Activated CD4-positive, alpha-beta T cell treated with anti-CD3 and anti-CD28 coated beads, Interleukin-2, amount 50 U/mL, for 48 hours (primary cell): ENCODE measurements at regions not wholly inside any gene's neighbourhood (a gene's known extent, or its start where the extent isn't known, plus 50 kb on each side); places are given as distances from the start of the nearest gene placed in this dataset.

Source experiments
- DNase-seq, 2 experiments: peaks; one replicate each; pipeline ENCODE4 v3.0.0-alpha.2; 2020

DNA sequence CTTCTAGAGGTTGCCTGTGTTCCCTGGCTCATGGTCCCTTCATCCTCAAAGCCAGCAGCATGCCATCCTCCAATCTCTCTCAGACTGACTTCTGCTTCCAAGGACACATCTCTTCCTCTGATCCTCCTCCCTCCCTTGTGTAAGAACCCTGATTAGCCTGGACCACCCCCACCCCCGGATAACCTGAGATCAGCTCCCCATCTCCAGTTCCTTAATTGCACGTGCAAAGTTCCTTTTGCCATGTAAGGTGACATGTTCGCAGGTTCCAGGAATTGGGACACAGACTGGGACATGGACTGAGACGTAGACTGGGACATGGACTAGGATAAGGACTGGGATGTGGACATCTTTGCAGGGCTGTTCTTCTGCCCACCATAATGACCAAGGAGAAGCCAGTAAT lies 925.3 kb downstream of the TBC1D22A start:
- DNase-seq = no peak

- no peak for DNase-seq
Measured at GRCh38 chr22:47687346-47687655, 924.9 kb downstream of the TBC1D22A start.

- DNase-seq = no peak
Measured at GRCh38 chr22:47686594-47687345, 924.3 kb downstream of the TBC1D22A start.

DNA sequence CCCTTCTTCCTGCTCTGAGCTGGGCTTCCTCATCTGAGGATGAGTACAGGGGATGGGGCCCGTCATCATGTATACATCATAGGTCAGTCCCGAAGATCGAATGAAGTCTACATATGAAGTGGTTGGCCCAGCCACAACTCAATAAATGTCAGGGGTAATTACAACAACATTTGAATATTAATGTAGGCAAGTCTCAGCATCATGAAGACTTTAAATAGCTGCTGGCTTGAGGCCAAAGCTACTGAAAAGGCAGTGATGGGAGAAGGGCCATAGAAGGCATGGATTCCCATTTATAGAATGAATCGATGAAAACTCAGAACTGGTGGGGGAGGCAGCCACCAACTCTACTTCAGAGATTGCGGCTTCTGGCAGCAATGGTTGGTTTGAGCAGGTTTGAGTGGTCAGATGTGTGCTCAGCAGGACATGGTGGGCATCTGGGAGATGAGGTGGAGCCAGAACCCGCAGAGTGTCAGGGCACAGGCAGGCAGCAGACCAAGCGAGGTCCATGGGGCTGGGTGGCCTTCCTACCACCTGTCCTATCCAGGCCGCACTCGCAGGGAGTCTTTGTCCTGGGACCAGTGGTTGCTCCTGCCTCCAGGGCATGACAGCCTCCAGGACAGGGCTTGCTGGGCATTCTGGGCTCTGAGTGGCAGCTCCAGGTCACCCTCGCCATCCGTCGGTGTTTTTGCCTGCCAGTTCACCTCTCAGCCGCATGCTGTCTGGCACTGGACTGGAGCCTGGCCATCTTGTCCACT lies 919.1 kb downstream of the TBC1D22A start:
- no peak for DNase-seq

- no peak for DNase-seq
Measured at GRCh38 chr22:47678636-47679287, 916.3 kb downstream of the TBC1D22A start.

GRCh38 chr22:47678048-47678447 lies 915.6 kb downstream of the TBC1D22A start:
- DNase-seq = no peak

DNA sequence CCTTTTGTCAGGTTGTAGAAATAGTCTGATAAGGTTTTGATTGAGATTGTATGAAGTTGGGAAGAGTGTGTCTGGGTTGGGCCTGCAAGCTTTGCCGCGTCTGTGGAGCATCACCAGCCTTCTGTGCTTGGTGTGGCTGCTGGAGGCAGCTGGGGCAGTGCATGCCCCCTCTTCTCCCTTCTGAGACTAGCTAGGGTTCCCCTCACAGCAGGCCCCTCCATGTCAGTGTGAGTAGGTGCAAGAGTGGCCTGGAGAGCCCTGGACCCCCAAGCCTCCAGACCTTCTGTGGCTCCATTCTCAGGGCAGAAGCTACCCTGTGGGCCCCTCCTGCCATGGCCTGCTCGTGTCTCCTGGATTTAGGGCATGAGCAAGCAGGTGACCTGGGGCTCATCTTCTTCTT lies 914.2 kb downstream of the TBC1D22A start:
- no peak for DNase-seq

DNA sequence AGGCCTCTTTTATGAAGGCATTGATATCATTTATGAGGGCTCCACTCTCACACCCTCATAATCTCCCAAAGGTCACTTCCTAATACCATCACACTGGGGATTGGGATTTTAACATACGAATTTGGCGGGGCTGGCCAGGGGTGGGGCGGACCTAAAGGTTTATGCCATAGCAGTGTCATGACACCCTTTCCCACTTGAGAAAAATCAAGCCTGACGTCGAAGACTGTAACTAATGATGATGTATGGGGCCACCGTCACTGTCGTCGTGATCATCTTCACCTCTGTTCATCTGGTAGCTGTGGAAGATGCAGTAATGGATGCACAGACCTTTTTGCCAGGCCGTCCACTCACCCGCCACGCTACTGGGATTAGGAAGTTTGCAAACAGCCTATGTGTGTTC lies 912.1 kb downstream of the TBC1D22A start:
- no peak for DNase-seq

DNA sequence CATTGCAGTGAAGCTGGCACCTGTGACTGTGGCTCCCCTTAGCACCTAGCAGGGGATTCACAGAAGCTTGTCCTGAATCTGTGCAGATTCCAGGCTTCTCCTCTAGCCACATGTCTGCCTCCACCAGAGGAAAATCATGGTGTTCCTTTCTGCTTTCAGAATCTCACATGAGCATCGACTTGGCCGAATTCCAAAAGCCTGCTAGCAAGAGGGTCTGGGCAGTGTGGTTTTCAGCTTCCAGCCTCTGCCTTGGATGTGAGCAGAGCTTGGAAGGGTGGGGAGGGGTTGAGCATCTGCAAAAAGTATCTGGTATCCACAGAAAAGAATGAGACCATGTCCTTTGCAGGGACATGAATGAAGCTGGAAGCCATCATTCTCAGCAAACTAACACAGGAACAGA lies 911.1 kb downstream of the TBC1D22A start:
- DNase-seq = no peak

- DNase-seq = no peak
Measured at GRCh38 chr22:47672526-47672925, 910.1 kb downstream of the TBC1D22A start.

DNA sequence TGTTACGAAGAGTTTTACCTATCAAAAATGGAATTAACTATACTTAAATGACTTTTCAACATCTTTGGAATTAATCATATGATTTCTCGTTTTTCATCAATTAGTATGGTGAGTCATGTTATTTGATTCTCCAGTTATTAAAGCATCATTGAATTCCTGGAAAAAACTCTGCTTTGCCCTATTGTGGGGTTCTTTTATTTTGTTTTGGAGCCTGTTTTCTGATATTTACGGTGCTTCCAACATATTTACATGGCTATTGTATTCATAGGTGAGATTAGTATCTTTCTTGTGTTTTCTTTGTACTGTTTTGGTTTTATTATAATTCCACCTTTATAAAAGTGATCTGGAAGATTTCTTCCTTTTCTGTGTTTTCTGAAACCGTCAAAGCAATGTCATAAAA lies 902.7 kb downstream of the TBC1D22A start:
- no peak for DNase-seq

DNA sequence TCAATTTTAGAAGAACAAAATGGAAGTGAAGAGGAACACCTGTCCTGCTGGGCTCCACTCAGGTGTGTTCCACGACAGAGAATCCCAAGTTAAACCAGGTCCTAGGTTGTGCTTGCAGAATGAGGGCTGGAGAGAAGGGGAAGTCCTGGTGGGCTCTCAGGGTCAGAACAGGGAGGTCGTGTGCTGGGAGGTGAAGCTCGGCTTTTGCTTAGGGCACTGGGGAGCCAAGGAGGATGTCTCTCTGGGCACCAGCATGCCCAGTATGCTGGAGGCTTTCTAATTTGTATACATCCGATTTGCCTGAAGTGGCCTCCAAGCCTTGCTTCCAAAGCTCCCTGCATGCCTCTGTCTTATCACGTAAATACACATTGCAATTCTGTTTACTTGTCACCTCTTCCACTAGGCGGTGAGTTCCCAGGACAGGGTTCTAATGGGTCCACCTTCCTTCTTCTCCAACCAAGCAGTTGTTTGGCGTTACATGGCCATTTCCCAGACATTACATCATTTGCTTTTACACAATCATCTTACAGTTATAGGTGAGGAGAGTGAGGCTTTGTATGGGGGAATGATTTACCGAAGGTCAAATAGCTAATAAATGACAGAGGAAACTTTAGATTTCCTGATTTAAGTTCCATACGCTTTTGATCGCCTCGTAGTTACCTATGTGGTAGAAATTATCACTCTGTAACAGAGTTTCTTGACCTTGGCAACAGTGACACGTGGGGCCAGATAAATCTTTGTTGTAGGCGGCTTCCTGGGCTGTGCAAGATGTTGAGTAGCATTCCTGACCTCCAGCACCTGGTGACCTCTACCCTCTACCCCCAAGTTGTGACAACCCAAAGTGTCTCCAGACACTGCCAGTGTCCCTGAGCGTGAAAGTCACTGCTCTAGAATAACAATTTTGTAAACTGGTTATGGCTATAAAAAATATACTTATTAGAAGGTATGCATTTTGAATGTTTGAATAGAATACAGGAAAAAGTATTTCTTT lies 901.5 kb downstream of the TBC1D22A start:
- DNase-seq = no peak

GRCh38 chr22:47659467-47660223 lies 897.2 kb downstream of the TBC1D22A start:
- DNase-seq = no peak

GRCh38 chr22:47658182-47658581 lies 895.7 kb downstream of the TBC1D22A start:
- no peak for DNase-seq

DNA sequence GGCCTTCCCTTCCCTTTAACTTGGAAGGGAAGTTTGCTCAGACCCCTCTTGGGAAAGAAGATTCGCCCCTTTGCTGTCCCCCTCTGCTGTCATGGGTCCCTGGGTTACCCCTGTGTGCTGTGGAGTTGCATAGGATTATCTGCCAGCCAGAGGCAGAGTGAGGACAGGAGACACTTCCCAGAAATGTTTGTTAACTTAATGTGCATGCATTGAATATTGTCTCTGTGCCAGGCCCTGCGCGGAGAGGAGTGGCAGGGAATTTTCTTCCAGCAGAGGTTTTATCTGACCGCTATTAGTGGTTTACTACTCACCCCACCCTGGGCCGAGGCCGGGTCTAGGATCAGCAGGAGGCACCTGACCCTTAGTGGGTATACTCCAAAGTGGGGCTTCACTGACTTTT lies 894.8 kb downstream of the TBC1D22A start:
- no peak for DNase-seq

GRCh38 chr22:47656806-47657205 lies 894.4 kb downstream of the TBC1D22A start:
- no peak for DNase-seq

GRCh38 chr22:47655930-47656329 lies 893.5 kb downstream of the TBC1D22A start:
- no peak for DNase-seq

DNA sequence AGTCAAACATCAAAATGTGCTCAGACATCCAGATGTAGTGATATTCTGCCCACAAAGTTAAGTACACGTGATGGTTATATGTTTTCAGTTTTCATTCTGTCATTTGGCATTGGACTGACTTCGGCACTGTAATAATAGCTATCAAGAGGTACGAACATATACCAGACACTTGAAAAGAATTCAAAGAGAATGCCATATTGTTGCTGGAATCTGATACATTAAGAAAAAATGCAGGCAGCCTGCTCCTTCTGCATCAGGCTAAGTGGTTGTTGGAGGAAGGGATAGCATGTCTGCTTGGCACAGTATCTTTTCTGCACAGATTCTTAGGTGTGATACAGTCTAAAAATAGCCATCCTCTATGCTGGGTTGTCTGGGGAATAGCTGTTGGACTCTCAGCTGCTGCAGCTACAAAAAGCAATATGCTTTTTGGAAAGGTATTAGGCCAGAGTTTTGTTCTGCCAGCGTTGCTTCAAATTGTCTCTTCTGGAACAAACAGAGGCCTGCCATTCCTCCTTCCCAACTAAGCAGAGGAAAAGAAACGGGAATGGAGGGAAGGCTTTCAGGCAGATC lies 892.6 kb downstream of the TBC1D22A start:
- DNase-seq = no peak

GRCh38 chr22:47653921-47654320 lies 891.5 kb downstream of the TBC1D22A start:
- DNase-seq = no peak

GRCh38 chr22:47651216-47651987 lies 889.0 kb downstream of the TBC1D22A start:
- DNase-seq = no peak

DNA sequence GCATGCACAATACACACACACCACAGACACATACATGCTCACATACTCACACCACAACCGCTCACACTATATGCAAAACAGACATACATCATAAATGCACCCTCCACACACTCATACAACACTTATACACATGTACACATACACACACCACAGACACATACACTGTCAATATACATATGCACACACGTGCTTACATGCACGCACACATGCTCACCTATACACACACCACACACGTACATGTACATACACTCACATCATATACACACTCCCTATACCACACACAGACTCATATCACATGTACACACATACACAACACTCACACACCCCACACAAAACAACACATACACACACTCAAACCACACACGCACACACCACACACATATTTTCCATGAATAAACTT lies 885.3 kb downstream of the TBC1D22A start:
- DNase-seq = no peak
